Neural cell (in vitro differentiated cells): ENCODE measurements at regions not wholly inside any gene's neighbourhood (a gene's known extent, or its start where the extent isn't known, plus 50 kb on each side); places are given as distances from the start of the nearest gene placed in this dataset.

Experiments
- H2AFZ ChIP-seq: fragments of 200-600, 300-800 bp; sonication (generic), shearing (Covaris generic); 2 replicates; pipeline ENCODE4 v1.6.0; 2014; ENCODE audit warnings: low read depth, mild to moderate bottlenecking, antibody characterized with exemption, low read length, moderate library complexity
- H3F3A ChIP-seq: fragments of 200-600 bp; shearing (Covaris generic); 2 replicates; pipeline ENCODE4 v1.6.1; 2016; ENCODE audit warnings: mild to moderate bottlenecking, moderate library complexity, mixed read lengths, antibody characterized with exemption, low read length; ENCODE audit not compliant: insufficient read depth, poor library complexity, severe bottlenecking
- H3K27ac ChIP-seq: fragments of 200-600, 300-800 bp; sonication (generic), shearing (Covaris generic); 2 replicates; pipeline ENCODE4 v1.5.1; 2014; ENCODE audit warnings: mild to moderate bottlenecking, low read length, moderate library complexity
- H3K27me3 ChIP-seq: fragments of 300-800, 200-600 bp; sonication (generic), shearing (Covaris generic); 2 replicates; pipeline ENCODE4 v1.6.0; 2014; ENCODE audit warnings: mild to moderate bottlenecking, low read depth, low read length, moderate library complexity; ENCODE audit not compliant: insufficient read depth
- H3K36me3 ChIP-seq: fragments of 300-800, 200-600 bp; sonication (generic), shearing (Covaris generic); 2 replicates; pipeline ENCODE4 v1.5.1; 2014; ENCODE audit warnings: mild to moderate bottlenecking, antibody characterized with exemption, low read length, moderate library complexity; ENCODE audit not compliant: insufficient read depth
- H3K4me2 ChIP-seq: fragments of 300-800, 200-600 bp; sonication (generic), shearing (Covaris generic); 2 replicates; pipeline ENCODE4 v1.6.0; 2014; ENCODE audit warnings: mild to moderate bottlenecking, low read length
- H3K4me3 ChIP-seq: fragments of 300-800, 200-600 bp; sonication (generic), shearing (Covaris generic); 2 replicates; pipeline ENCODE4 v1.5.1; 2014; ENCODE audit warnings: mild to moderate bottlenecking, low read length, moderate library complexity
- H3K79me2 ChIP-seq: fragments of 200-600 bp; shearing (Covaris generic); replicated peaks from 2 replicates; pipeline ENCODE4 v1.6.0; 2014; ENCODE audit warnings: mild to moderate bottlenecking, low read length, moderate library complexity; ENCODE audit not compliant: insufficient read depth
- H3K9ac ChIP-seq: fragments of 300-800, 200-600 bp; sonication (generic), shearing (Covaris generic); 2 replicates; pipeline ENCODE4 v1.6.1; 2016; ENCODE audit warnings: mild to moderate bottlenecking, low read length, mixed read lengths
- H3K9me2 ChIP-seq: fragments of 200-600 bp; shearing (Covaris generic); 2 replicates; pipeline ENCODE4 v1.6.1; 2016; ENCODE audit warnings: mild to moderate bottlenecking, low read length, mixed read lengths; ENCODE audit not compliant: insufficient read depth
- H3K9me3 ChIP-seq: fragments of 200-600, 300-800 bp; sonication (generic), shearing (Covaris generic); 2 replicates; pipeline ENCODE4 v1.6.1; 2016; ENCODE audit warnings: mild to moderate bottlenecking, mixed run types, low read length, moderate library complexity, mixed read lengths
- H4K20me1 ChIP-seq: fragments of 200-600 bp; shearing (Covaris generic); 2 replicates; pipeline ENCODE4 v1.6.1; 2016; ENCODE audit warnings: mild to moderate bottlenecking, mixed run types; ENCODE audit not compliant: insufficient read depth
- CTCF ChIP-seq: fragments of 450-650 bp; IDR thresholded peaks from 2 replicates; pipeline ENCODE4 v1.5.1; 2014; ENCODE audit warnings: antibody characterized with exemption, mild to moderate bottlenecking, moderate library complexity; ENCODE audit not compliant: poor library complexity, severe bottlenecking
- EP300 ChIP-seq: fragments of 450-650 bp; conservative IDR thresholded peaks from 2 replicates; pipeline ENCODE4 v1.6.1; 2014; ENCODE audit warnings: antibody characterized with exemption, mild to moderate bottlenecking, moderate library complexity; ENCODE audit not compliant: poor library complexity, severe bottlenecking
- EZH2 ChIP-seq: fragments of 200-600, 300-800 bp; shearing (Covaris generic), sonication (generic); IDR thresholded peaks from 2 replicates; pipeline ENCODE4 v1.6.1; 2014; ENCODE audit warnings: antibody characterized with exemption, low read length, borderline replicate concordance, mild to moderate bottlenecking; ENCODE audit not compliant: insufficient read depth, poor library complexity, severe bottlenecking
- MXI1 ChIP-seq: fragments of 450-650 bp; conservative IDR thresholded peaks from 2 replicates; pipeline ENCODE4 v1.6.1; 2014; ENCODE audit warnings: antibody characterized with exemption, mild to moderate bottlenecking; ENCODE audit not compliant: poor library complexity, severe bottlenecking
- POLR2AphosphoS5 ChIP-seq: IDR thresholded peaks from 2 replicates; pipeline ENCODE4 v1.6.1; 2012
- RAD21 ChIP-seq: fragments of 450-650 bp; conservative IDR thresholded peaks from 2 replicates; pipeline ENCODE4 v1.6.1; 2014; ENCODE audit warnings: antibody characterized with exemption, mild to moderate bottlenecking, moderate library complexity
- REST ChIP-seq: IDR thresholded peaks from 2 replicates; pipeline ENCODE4 v1.6.1; 2012; ENCODE audit warnings: borderline replicate concordance
- SMC3 ChIP-seq: fragments of 450-650 bp; conservative IDR thresholded peaks from 2 replicates; pipeline ENCODE4 v1.6.1; 2014; ENCODE audit warnings: antibody characterized with exemption, mild to moderate bottlenecking, moderate library complexity; ENCODE audit not compliant: poor library complexity
- TAF1 ChIP-seq: IDR thresholded peaks from 2 replicates; pipeline ENCODE4 v1.6.1; 2012; ENCODE audit warnings: low read depth

GRCh38 chr5:21067724-21068123, 1079.7 kb upstream of the CDH18 start:
- no peaks in the 10 kb centered on the region for H3K79me2 ChIP-seq
- no peak overlapping the region for H3K4me2 ChIP-seq
- no peaks in the 10 kb centered on the region for H3K36me3 ChIP-seq
- no peaks in the 10 kb centered on the region for H3K9me2 ChIP-seq
- no peaks in the 10 kb centered on the region for H3K9me3 ChIP-seq
- no peaks in the 10 kb centered on the region for H3K27me3 ChIP-seq
- no peak overlapping the region for H3K9ac ChIP-seq
- no peaks in the 10 kb centered on the region for H3F3A ChIP-seq
- no peak overlapping the region for H2AFZ ChIP-seq
- TF ChIP-seq MXI1: no peak
- no peak overlapping the region for H3K4me3 ChIP-seq
- no peak overlapping the region for H3K27ac ChIP-seq
- no peaks in the 10 kb centered on the region for H4K20me1 ChIP-seq

GRCh38 chr5:21063146-21063545, 1075.1 kb upstream of the CDH18 start:
- H3K27me3 ChIP-seq: no peaks in the 10 kb centered on the region
- H3K79me2 ChIP-seq: no peaks in the 10 kb centered on the region
- H3K9me3 ChIP-seq: no peaks in the 10 kb centered on the region
- H2AFZ ChIP-seq: no peak overlapping the region
- no peak overlapping the region for H3K4me2 ChIP-seq
- TF ChIP-seq CTCF (no peak), SMC3 (no peak), RAD21 (no peak), MXI1 (no peak), TAF1 (no peak), EP300 (no peak), POLR2AphosphoS5 (no peak), EZH2 (no peak), REST (no peak)
- H3K9ac ChIP-seq: no peak overlapping the region
- H3K4me3 ChIP-seq: no peak overlapping the region
- H4K20me1 ChIP-seq: no peaks in the 10 kb centered on the region
- no peaks in the 10 kb centered on the region for H3F3A ChIP-seq
- H3K9me2 ChIP-seq: no peaks in the 10 kb centered on the region
- H3K36me3 ChIP-seq: no peaks in the 10 kb centered on the region
- H3K27ac ChIP-seq: no peak overlapping the region

- Histone ChIP-seq H2AFZ (no peak overlapping the region), H3K27ac (no peak overlapping the region), H3K36me3 (no peaks in the 10 kb centered on the region), H3K79me2 (no peaks in the 10 kb centered on the region), H3K9me2 (no peaks in the 10 kb centered on the region), H3K9me3 (no peaks in the 10 kb centered on the region), H3K4me2 (no peak overlapping the region), H3K27me3 (no peaks in the 10 kb centered on the region), H3F3A (no peaks in the 10 kb centered on the region), H3K9ac (no peak overlapping the region), H4K20me1 (no peaks in the 10 kb centered on the region), H3K4me3 (no peak overlapping the region)
- TF ChIP-seq MXI1: no peak
- TF ChIP-seq POLR2AphosphoS5: no peak
- no peak for TF ChIP-seq EP300
- TF ChIP-seq RAD21: no peak
- TF ChIP-seq CTCF: no peak
- TF ChIP-seq REST: no peak
- no peak for TF ChIP-seq EZH2
- no peak for TF ChIP-seq TAF1
- TF ChIP-seq SMC3: no peak
Observed at GRCh38 chr5:21058289-21058688, 1070.3 kb upstream of the CDH18 start.
